ENCODE measurements at regions not wholly inside any gene's neighbourhood (a gene's known extent, or its start where the extent isn't known, plus 50 kb on each side); places are given as distances from the start of the nearest gene placed in this dataset.

DNA sequence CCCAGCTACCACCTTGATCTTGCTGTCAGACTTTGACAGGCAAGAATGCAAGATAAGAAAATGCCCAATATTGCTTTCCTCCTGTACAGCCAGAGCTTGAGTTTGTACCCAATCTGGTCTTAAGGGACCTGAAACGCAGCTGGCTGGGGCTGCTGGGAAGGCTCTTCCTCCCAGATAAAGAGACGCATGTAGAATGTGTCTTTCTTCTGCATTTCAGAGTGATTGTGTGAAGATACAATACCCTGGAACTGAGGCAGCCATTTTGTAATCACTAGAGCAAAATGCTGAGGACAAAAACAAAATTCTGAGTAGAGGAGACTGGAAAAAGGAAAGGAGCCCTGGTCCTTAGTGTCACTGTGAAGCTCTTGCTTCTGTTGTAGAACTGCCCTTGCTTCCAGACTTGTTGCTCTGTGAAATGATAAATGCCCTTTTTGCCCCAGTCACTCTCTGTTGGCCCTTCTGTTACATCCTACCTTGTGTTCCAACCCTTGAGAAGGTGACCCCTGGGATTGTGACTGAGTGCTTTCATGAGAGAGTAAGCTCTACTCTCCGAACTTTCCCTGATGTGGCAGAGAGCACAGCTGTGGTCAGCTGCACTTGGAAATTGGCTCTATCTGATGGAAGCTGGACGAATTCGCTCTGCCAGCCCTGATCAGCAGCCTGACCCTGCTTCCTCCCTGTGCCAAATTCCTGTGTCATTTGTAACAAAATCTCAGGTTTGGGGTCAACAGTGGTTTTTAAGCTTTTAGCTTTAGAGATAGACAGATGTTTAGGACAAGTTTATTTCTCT is 137.4 kb upstream of the RBMS1 start:
- Mint-ChIP-seq H3K9me3 (no peaks in the 10 kb centered on the region), H3K4me1 (ENCODE audit: low read depth) (no peaks in the 10 kb centered on the region), H3K27me3 (ENCODE audit: low read depth) (peaks cover 4% of the 10 kb centered on the region), H3K36me3 (ENCODE audit: low read depth) (no peaks in the 10 kb centered on the region), H3K27ac (no peak overlapping the region), H3K4me3 (no peak overlapping the region)
- DNase-seq (ENCODE audit: low spot score), result no peak

DNA sequence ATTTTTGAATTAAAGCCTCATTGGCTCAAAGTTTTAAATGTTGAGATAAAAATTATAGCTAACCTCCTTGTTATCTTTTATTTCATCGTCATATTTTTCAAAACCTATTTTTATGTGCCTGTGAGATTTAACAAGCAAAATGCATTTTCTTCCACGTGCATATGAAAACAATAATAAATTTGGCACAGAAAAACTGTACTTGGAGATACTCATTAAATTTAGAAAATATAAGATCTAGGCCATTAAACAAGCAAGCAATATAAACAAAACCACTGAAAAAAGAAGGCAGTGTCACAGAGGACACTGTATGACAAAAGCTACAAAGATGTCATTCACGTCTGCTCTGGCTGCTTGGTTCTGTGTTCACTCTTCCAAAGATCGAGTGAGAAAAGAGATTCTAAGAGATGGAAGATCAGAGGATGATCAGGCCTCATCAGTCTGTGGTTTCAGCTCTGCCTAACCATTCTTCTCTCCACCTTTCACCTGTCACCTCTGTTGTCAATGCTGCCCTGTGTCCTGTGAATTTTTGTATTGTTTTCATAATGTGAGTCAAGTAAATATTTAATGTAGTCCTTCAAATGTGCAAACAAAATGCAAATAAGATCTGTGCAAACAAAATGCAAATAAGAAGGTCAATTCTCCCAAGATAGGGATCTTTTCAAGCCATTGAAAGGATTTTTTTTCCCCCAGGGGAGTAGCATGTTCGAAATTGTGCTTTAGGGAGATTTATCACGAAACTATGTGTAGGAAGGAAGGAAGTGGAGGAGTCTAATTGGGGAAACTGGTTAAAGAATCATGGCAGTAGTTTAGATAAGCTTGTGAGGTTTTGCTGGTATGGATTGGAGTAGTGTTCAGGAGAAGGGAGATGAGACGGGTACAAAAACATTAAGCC is 138.7 kb upstream of the RBMS1 start:
- H3K9me3 Mint-ChIP-seq, result no peaks in the 10 kb centered on the region
- no peak overlapping the region for H3K27ac Mint-ChIP-seq
- peaks cover 4% of the 10 kb centered on the region for H3K27me3 Mint-ChIP-seq (ENCODE audit: low read depth)
- no peaks in the 10 kb centered on the region for H3K4me1 Mint-ChIP-seq (ENCODE audit: low read depth)
- no peaks in the 10 kb centered on the region for H3K36me3 Mint-ChIP-seq (ENCODE audit: low read depth)
- no peak for DNase-seq (ENCODE audit: low spot score)
- no peak overlapping the region for H3K4me3 Mint-ChIP-seq

DNA sequence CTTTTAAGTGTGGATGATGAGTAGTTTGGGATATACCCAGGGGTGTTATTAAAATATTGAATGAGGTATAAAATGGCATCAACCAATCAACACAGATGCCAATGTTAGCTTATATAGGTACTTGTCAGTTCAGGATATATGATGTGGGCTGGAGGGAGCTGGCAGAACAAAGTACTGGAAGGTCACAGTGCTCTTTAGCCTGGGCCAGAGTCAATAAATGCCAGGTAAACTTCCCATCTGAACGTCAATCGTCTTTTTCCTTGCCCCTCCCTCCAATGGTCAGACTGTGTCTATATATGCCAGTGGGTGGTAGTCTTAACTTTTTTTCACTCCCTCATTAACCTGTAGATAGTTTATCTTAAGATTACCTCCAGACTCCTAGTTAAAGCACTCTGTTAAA is 140.8 kb upstream of the RBMS1 start:
- DNase-seq (ENCODE audit: low spot score), result no peak
- Mint-ChIP-seq H3K4me3 (no peak overlapping the region), H3K27me3 (ENCODE audit: low read depth) (peaks cover 4% of the 10 kb centered on the region), H3K4me1 (ENCODE audit: low read depth) (no peaks in the 10 kb centered on the region), H3K36me3 (ENCODE audit: low read depth) (no peaks in the 10 kb centered on the region), H3K27ac (no peak overlapping the region), H3K9me3 (peaks cover 8% of the 10 kb centered on the region)

DNA sequence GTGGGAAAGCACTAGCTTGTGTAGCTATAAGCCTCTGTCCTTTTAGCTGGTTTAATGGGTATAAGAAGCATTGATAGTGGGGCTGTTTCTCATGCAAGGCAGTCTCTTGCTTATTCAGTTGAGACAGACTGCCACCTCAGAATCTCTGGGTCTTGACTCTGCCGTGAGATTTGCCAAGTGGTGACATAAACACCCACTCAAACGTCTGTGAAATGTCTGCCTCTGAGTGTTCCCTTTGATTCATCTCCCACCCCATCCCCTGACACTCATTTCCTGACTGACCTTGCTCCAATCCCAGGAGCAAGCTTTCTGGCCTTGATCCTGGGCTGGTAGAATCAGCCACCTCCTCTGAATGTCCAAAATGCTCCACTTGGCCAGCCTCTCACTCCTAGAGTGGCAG is 141.9 kb upstream of the RBMS1 start:
- no peak for DNase-seq (ENCODE audit: low spot score)
- Mint-ChIP-seq H3K36me3 (ENCODE audit: low read depth) (peaks cover 1% of the 10 kb centered on the region), H3K27me3 (ENCODE audit: low read depth) (peaks cover 4% of the 10 kb centered on the region), H3K4me3 (no peak overlapping the region), H3K9me3 (peaks cover 16% of the 10 kb centered on the region), H3K4me1 (ENCODE audit: low read depth) (no peaks in the 10 kb centered on the region), H3K27ac (no peak overlapping the region)

DNA sequence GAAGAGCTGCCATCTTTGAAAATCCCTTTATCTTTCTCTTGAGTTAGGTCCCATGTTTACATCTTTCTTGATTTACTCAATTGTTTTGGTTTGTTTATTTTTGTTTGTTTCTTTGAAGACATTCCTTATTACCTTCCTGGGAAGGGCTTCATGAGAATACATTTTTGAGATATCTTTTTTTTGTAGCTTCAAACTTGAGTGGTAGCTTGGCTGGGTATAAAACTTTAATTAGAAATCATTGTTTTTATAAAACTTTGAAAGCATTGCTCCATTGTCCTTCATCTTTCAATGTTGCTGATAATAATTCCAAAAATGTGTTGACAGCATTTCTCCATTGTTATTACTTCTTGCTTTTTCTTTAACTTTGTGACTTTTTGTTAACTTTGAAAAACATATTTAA is 145.9 kb upstream of the RBMS1 start:
- H3K4me1 Mint-ChIP-seq (ENCODE audit: low read depth), result no peaks in the 10 kb centered on the region
- DNase-seq (ENCODE audit: low spot score), result no peak
- no peak overlapping the region for H3K4me3 Mint-ChIP-seq
- H3K9me3 Mint-ChIP-seq, result peaks cover 20% of the 10 kb centered on the region
- H3K36me3 Mint-ChIP-seq (ENCODE audit: low read depth), result peaks cover 1% of the 10 kb centered on the region
- peaks cover 2% of the 10 kb centered on the region for H3K27me3 Mint-ChIP-seq (ENCODE audit: low read depth)
- no peak overlapping the region for H3K27ac Mint-ChIP-seq

DNA sequence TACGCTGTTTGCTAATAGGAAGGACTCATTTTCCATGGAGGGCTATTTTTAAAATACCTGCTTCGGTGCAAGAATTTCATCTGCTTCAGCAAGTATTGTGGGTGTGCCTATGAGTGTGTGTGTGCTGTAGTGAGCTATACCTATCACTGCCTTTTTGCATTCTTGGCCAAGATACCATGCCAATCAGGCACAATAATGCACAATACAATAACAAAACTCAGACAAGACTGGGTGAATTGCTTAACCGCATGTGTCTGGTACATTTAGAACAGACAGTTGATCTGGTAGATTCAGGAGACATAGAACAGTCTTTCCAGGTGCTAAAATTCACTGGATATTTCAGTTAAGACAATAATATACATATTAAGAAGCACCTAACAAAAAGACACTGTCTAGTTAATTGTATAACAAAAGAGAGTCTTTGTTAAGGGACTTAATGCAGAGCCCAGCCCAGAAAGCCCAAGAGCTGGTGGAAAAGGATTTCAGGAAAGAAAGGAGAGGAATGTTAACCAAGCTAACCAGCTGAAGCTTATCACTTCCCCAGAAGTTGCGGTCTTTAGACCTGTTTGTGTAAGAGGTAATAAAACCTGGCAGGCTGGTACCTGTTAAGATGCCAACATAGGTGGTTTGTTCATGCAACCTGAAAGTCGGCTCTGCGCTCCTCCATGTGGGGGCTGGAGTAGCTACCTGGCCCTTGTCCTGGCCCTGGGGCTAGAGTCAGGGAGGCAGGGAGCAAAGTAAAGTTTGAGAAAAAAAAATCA is 153.3 kb upstream of the RBMS1 start:
- H3K4me1 Mint-ChIP-seq (ENCODE audit: low read depth), result peaks cover 5% of the 10 kb centered on the region
- H3K4me3 Mint-ChIP-seq, result no peak overlapping the region
- no peak overlapping the region for H3K27ac Mint-ChIP-seq
- H3K27me3 Mint-ChIP-seq (ENCODE audit: low read depth), result peaks cover 3% of the 10 kb centered on the region
- H3K36me3 Mint-ChIP-seq (ENCODE audit: low read depth), result no peaks in the 10 kb centered on the region
- H3K9me3 Mint-ChIP-seq, result no peaks in the 10 kb centered on the region
- no peak for DNase-seq (ENCODE audit: low spot score)

DNA sequence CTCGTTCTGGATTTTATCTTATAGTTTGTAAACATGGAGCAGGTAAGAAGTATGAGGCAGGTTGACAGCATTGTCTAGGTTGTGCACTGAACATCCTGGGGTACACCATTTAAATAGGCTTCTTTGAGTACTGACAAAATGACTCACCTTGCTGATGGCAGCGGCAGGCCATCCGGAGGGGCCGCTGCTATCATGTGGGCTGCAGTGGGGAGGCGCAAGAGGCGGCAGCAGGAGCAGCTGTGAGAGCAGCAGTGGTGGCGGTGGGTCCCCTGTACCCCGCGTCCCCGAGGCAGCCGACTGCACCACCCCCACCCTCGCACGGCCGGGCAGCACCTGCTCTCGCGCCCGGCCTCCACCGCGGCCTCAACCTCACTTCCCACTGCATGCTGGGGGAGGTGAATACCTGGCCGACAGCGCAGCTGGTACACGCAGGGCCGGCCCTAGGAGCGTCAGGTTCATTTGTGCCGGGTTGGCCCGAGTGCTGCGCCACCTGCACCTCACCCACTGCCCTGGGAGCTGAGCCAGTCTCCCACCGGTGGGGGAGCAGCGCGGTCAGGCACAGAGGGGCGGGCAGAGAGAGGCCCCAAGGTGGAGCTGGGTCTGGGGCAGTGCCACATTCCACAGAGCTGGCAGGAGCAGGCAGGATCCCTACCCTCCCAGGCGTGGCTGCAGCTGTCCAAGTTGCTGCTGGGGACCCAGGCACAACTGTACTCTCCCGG is 154.5 kb upstream of the RBMS1 start:
- Mint-ChIP-seq H3K9me3 (no peaks in the 10 kb centered on the region), H3K4me3 (no peak overlapping the region), H3K4me1 (ENCODE audit: low read depth) (peaks cover 15% of the 10 kb centered on the region), H3K36me3 (ENCODE audit: low read depth) (no peaks in the 10 kb centered on the region), H3K27me3 (ENCODE audit: low read depth) (peaks cover 3% of the 10 kb centered on the region), H3K27ac (no peak overlapping the region)
- no peak for DNase-seq (ENCODE audit: low spot score)

DNA sequence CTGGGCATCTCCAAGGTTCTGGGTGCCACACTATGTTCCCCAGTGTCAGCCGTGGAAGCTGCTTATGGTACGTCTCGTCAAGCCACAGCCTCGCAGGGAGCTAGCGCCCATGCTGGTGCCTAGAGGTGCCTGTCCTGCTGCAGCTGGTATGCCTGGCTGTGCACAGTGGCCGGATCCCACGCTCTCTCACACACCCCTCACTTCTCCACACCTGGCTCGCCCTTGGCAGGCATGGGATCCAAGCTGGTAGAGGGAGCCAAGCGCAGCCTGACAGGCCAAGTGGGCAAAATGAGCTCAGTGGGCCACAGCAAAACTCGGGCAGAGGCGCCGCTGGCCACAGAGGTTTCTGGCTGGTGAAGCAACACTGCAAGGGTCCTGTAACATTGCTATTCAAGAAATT is 156.1 kb upstream of the RBMS1 start:
- no peak overlapping the region for H3K27ac Mint-ChIP-seq
- no peak overlapping the region for H3K4me3 Mint-ChIP-seq
- peaks cover 15% of the 10 kb centered on the region for H3K4me1 Mint-ChIP-seq (ENCODE audit: low read depth)
- DNase-seq (ENCODE audit: low spot score), result no peak
- no peaks in the 10 kb centered on the region for H3K36me3 Mint-ChIP-seq (ENCODE audit: low read depth)
- no peaks in the 10 kb centered on the region for H3K27me3 Mint-ChIP-seq (ENCODE audit: low read depth)
- no peaks in the 10 kb centered on the region for H3K9me3 Mint-ChIP-seq

DNA sequence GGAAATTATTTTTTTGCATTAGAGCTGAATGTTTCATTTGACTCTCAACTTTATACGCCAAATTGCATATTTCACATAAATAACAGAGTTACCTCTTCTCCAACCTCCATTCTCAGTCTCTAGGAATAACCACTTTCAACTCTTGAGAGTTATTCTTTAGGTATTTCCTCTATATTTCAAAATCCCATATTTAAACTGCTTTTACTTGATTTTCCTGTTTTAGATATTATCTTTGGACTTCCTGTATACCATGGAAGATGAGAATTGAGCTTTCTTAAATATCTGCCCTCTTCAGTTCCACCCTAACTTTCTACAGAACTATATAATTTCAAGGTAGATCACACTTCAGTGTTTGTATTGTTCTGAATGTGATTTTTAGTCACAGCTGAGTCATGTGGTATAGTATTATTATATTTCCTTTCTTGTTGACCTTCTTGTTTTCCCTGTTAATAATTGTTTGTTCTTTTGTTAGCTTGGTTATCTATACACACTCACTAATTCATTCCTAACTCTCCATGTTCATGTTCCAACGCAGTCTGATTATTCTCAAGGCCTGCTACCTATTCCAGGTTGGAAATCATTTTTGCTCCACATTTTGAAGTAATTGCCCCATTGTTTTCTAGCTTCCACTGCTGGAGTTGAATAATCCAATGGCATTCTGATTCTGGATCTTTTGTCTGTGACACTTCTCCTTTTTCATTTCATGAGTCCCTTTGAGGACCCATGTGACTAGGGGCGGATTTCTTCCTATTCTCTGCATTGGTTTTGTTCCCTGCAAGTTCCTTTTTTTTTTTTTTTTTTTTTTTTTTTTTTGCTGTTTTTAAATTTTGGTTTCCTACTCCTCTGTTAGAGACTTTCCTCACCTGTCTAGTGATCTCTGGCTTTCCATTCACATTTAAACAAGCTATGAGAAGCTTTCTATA is 156.8 kb upstream of the RBMS1 start:
- peaks cover 15% of the 10 kb centered on the region for H3K4me1 Mint-ChIP-seq (ENCODE audit: low read depth)
- no peak for DNase-seq (ENCODE audit: low spot score)
- H3K4me3 Mint-ChIP-seq, result no peak overlapping the region
- peaks cover 2% of the 10 kb centered on the region for H3K27me3 Mint-ChIP-seq (ENCODE audit: low read depth)
- H3K27ac Mint-ChIP-seq, result no peak overlapping the region
- no peaks in the 10 kb centered on the region for H3K9me3 Mint-ChIP-seq
- H3K36me3 Mint-ChIP-seq (ENCODE audit: low read depth), result no peaks in the 10 kb centered on the region

DNA sequence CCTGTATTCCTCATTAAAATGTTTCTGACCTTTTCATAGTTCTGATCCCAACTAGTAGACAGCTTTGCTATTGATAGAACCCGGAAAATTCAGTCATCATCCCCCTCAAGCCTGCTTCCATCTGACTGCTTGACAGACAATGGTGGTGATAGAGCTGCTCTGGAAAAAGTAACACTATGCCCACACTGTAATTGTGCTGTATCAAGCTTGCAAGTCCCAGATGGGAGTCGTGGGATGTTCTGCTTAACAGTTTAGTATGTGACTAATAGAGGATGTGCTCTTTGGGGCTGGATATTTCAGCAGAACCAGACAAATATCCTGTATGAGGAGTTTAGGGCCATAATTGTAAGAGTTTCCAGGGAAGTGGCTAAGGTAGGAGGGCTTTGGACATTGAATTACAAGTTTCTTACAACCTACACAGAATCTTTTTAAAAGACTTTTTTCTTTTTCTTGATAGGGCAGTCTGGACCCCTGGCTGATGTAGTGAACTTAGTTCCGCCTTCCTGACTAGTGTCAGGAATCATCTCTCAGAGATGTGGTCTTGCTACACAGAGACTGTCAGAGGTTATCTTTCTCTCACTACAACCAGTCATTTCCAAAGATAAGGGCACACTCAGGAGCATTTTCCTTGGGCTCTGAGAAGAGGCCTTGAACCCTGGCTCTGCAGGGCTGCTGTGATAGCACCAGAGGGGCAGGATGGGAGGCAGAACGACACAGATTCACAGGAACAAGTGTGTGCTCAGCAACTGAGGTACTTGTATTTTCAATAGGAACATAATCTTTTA is 158.0 kb upstream of the RBMS1 start:
- Mint-ChIP-seq H3K27me3 (ENCODE audit: low read depth) (peaks cover 10% of the 10 kb centered on the region), H3K36me3 (ENCODE audit: low read depth) (no peaks in the 10 kb centered on the region), H3K9me3 (no peaks in the 10 kb centered on the region), H3K4me1 (ENCODE audit: low read depth) (peaks cover 15% of the 10 kb centered on the region), H3K4me3 (no peak overlapping the region), H3K27ac (no peak overlapping the region)
- DNase-seq (ENCODE audit: low spot score), result no peak

DNA sequence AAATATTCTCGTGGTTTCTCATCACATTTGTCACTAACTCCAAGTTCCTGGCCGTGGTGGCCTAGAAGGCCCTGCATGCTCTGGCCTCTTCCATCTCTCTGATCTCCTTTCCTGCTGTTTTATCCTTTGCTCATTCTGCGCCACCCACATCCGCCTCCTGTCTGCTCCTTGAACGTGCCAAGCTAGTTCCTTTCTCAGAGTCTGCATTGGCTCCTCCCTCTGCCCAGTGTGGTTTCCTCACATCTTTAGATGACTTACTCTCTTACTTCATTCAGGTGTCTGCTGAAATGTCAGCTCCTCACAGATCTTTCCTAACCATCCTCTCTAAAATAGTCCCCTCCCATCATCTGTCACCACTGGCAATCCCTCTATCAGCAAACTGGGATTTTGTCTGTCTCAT is 158.6 kb upstream of the RBMS1 start:
- peak; percentile 62 for DNase-seq (ENCODE audit: low spot score)
- peak overlapping the region; percentile 6 for H3K4me3 Mint-ChIP-seq
- H3K27ac Mint-ChIP-seq, result peak overlapping the region; percentile 66
- no peaks in the 10 kb centered on the region for H3K36me3 Mint-ChIP-seq (ENCODE audit: low read depth)
- H3K9me3 Mint-ChIP-seq, result no peaks in the 10 kb centered on the region
- H3K27me3 Mint-ChIP-seq (ENCODE audit: low read depth), result peaks cover 15% of the 10 kb centered on the region
- peaks cover 15% of the 10 kb centered on the region for H3K4me1 Mint-ChIP-seq (ENCODE audit: low read depth)

DNA sequence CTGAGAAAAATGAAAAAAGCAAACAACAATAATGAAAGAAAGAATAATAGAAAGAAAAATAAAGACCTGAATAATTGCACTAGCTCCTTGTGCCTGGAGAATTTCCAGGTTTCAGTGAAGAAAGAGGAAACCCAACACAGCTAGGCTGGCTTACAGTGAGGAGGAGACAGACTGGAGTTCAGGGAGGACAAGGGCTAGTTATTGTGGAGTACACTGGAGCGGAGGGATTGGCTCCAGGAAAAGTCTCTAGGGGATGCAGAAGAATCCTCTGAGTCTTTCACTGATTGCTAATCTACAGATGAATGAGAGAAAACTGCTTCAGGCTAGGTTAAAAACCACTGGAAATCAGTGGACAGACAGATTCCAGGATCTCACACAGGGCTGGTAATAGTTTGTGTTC is 163.6 kb upstream of the RBMS1 start:
- Mint-ChIP-seq H3K36me3 (ENCODE audit: low read depth) (no peaks in the 10 kb centered on the region), H3K9me3 (no peaks in the 10 kb centered on the region), H3K4me3 (no peak overlapping the region), H3K27me3 (ENCODE audit: low read depth) (peaks cover 42% of the 10 kb centered on the region), H3K27ac (no peak overlapping the region), H3K4me1 (ENCODE audit: low read depth) (peaks cover 8% of the 10 kb centered on the region)
- no peak for DNase-seq (ENCODE audit: low spot score)
